Jurkat, Clone E6-1 (cell line): ENCODE measurements at regions not wholly inside any gene's neighbourhood (a gene's known extent, or its start where the extent isn't known, plus 50 kb on each side); places are given as distances from the start of the nearest gene placed in this dataset.
"Not testable (repeated sequence)": the region's sequence is repeated elsewhere in the genome, so short reads cannot be mapped to it uniquely, and the experiment has no call there.

Experiments used
- DNase-seq: peaks from one replicate; pipeline ENCODE4 v3.0.0-alpha.2; 2011; ENCODE audit warnings: low read depth, low spot score
- H3K4me3 ChIP-seq: 2 replicates; pipeline ENCODE4 v1.5.1; 2011; ENCODE audit warnings: mild to moderate bottlenecking, low read length, control low read depth, moderate library complexity

DNA sequence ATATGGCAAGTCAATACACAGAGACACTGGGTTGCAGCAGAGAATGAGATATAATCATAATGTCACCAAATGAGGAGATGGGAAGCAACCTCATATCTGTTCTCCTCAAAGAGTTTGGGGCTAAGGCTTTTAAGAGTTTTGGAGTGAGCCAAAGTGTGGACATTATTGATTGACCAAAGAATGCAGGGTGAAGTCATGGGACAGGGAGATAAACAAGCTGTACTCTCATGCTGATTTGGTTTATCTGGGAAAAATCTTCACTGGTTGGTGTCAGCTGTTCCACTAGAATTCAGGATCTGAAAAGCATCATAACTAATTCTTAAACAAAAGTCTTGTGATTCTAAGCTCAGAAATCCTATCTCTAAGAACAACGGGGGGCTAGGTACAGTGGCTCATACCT, 585.9 kb upstream of the NRP1 start:
- no peak overlapping the region for H3K4me3 ChIP-seq
- no peak for DNase-seq

DNA sequence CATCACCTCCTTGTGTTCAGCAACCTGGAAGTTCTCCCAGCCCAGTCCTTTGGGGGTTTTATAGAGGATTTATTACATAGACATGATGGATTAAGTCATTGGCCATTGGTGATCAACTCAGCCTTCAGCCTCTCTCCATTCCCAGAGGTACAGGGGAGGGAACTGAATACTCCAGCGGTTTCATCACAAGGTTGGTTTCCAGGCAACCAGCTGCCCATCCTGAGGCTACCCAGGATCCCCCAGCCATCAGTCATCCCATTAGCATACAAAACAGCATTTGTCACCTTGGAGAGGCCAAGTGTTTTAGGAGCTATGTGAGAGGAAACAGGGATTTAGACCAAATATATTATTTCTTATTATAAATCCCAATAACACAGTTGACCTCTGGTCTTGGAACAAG, 584.8 kb upstream of the NRP1 start:
- DNase-seq: no peak
- no peak overlapping the region for H3K4me3 ChIP-seq

DNA sequence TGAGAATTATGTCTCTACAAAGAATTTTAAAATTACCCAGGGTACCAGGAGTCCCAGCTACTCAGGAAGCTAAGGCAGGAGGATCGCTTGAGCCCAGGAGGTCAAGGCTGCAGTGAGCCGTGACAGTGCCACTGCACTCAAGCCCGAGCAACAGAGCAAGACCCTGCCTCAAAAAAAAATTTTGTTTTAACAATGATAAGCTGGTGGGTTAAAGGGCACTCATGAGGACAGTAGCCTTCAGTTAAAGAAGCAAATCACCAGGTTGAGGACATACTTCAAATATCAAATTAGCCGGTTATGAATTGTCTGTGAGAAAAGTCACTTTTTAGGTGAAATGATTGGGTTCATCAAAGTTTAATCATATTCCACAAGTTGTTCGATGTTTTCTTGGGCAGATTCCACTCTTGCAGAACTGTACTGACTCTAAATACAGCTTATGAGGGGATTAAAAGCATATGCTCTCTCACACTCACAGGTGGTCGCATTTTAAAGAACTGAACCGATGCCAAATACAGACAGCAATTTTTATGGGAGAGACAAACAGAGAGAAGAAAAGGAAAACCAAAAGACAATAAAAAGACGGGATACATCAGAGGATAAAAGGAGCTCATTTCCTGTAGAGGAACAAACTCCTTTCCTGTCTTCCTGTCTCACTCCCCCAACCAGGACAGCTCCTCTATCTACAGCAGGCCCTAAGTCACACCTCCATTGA, 582.8 kb upstream of the NRP1 start:
- no peak for DNase-seq
- no peak overlapping the region for H3K4me3 ChIP-seq

DNA sequence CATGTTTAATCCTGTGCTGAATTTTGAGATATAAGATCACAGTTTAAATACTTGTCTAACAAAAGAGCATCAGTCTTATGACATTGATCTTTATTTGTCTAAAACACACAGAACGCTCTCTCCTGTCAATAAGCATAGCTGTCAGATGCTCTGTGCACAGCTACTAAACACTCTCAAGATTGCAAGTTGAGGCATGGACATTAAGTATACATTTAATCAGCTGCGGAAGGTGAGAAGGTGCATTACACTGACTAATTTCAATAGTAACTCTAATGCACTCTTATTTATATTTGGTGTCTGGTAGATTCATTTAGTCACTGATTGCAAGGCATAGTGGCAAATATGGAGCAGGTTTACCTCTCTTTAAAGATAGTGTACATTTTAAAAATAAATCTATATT, 580.3 kb upstream of the NRP1 start:
- H3K4me3 ChIP-seq: no peak overlapping the region
- DNase-seq: no peak

DNA sequence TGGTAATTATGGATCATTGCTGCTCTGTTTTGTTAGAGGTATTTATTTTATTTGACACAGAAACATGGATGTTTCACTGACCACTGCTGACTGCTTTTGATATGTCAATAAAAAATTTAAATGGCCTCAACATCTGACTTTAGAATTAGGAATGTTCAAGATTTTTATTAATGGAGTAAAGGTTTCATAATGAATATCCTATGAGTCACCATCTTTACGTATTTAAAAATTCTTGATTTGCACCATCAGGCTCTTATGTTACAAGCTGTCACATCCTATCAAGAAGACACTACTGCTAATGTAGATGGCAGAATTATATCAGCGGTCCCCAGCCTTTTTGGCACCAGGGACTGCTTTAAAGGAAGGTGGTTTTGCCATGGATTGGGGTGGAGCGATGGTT, 578.7 kb upstream of the NRP1 start:
- no peak overlapping the region for H3K4me3 ChIP-seq
- no peak for DNase-seq

DNA sequence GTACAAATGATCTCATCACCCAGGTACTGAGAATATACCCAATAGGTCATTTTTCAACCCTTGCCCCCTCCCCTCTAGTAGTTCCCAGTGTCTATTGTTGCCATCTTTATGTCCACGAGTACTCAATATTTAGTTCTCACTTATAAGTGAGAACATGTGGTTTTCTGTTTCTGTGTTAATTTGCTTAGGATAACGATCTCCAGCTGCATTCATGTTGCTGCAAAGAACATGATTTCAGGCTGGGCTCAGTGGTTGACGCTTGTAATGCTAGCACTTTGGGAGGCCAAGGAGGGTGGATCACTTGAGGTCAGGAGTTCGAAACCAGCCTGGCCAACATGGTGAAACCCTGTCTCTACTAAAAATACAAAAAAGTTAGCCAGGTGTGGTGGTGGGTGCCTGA, 575.0 kb upstream of the NRP1 start:
- H3K4me3 ChIP-seq, DNase-seq: not testable (repeated sequence)

DNA sequence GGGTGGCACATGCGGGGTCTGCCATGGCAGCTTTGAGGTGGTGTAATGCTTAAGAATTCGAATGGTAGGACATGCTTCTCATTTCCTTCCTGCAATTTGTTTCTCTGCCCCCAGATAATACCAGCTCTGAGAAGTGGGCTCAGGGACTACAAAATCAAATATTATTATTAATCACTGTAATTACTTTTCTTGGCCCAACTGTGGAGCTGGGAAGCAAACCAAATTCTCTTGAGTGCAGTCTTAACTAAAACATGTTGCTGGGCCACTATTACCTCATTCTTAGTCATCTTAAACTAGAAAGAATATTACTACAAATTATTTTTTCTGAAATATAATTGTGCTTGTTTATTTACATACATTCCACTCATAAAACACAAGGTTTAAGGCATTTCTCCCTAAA, 566.7 kb upstream of the NRP1 start:
- DNase-seq: no peak
- H3K4me3 ChIP-seq: no peak overlapping the region

DNA sequence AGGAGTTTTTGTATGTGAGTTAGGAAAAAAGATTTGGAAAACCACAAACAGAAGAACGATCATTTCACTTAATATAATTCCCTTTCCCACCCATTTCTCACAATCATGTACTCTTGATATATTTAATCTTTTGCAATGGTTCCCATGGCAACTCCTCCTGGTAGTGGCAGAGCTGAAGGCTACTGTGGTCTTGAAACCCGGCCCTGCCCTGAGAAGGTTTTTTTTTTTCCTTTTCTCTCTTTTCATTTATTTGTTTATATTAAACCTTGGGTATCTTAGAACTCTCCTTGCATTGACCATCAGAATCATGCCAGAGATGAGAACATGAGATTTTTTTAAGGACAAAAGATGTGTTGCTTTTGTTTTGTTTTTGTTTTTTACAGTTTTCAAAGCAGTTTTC, 566.1 kb upstream of the NRP1 start:
- DNase-seq: no peak
- no peak overlapping the region for H3K4me3 ChIP-seq

DNA sequence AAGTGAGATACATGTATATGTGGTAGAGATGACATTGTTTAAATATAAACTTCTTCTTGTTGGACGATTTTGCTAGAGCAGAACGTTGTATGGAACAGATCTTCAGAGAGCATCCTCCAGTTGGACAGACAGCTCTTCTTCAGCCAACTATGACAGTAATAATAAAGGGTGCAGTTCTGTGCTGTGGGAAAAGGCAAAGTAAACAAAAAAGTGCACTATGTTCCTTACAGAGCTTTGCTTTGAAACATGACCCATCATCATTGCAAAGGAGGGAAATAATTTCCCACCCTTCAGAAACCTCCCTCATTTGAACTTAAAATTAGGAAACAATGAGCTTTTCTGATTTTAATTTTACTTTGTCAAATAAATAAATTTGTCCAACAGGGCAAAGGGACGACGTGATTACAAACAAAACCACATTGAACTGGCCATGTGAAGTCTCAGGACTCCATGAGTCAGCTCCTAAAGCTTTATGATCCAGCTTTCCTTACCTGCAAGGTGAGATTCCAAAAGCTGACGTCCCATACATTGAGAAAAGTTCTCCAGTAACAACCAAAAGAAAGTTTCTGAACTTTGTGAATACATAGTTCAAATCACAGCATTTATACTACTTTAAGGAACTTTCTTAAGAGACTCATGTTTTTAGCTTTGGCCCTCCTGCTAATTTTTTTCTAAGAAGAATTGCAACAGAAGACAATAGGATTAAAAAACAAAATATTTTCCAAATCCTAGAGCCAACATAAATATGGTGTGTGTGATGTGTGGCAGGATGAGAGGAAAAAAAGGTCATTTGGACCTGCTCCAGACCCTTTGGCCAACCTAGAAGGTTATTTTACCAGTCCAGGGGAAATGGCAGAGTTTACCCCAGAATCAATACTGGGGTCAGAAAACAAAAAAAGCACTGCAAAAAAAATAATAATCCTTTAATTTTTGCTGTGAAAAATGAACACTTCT, 565.4 kb upstream of the NRP1 start:
- DNase-seq: no peak
- no peak overlapping the region for H3K4me3 ChIP-seq

DNA sequence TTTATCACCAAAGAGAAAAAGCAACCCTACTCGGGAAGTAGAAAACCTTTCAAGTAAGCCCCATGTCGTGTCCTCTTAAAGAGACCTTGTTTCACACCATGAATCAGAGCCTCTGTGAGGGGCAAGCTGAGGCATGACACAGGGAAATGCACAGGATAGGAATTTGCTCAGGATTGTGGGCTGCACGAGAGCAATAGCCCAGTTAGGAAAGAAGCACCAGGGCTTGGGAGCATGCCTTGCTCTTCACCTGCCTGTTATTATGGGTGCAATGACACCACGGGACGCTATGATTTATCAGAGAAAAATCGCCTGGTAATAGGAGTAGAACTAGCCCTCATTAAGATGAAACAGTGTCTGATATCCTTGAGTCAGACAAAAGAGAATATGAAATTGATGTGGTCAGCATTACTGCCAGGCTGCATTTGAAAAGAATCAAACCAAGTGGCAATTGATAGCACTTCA, 562.9 kb upstream of the NRP1 start:
- DNase-seq: no peak
- no peak overlapping the region for H3K4me3 ChIP-seq

DNA sequence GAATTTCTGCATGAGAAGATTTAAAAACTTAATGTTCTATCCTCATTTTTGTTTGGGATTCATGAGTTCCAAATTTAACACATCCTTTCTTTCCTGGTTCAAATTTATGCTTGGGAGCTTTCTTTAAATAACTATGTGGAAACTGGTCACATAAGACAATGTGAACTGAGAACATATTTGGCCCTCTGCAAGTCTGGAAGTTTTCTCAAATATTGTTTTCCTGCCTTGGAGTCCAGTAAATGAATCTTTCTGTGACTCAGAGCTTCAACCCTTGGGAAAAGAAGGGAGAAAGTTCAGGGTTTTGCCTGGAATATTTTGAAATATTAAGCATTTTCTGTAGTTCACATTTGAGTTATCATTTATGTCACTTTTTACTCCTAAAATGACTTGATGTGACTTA, 559.0 kb upstream of the NRP1 start:
- no peak overlapping the region for H3K4me3 ChIP-seq
- no peak for DNase-seq

DNA sequence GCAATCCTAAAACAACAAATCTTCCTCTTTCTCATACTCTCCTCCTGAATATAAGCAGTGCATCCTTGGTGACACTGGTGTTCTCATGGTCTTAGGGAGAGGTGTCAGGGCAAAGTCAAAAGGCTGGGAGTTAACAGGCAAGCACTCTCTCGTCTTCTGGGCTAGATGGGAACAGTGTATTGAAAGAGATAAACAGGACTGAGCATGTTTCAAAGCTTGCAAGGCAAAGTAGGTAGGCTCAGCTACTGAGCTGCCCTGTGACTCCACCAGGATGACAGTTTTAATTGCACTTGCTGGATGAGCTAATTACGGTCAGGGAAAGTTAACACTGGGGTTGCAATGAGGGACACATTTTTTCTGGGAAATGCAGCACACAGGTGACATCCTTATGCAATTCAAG, 554.9 kb upstream of the NRP1 start:
- no peak for DNase-seq
- no peak overlapping the region for H3K4me3 ChIP-seq

DNA sequence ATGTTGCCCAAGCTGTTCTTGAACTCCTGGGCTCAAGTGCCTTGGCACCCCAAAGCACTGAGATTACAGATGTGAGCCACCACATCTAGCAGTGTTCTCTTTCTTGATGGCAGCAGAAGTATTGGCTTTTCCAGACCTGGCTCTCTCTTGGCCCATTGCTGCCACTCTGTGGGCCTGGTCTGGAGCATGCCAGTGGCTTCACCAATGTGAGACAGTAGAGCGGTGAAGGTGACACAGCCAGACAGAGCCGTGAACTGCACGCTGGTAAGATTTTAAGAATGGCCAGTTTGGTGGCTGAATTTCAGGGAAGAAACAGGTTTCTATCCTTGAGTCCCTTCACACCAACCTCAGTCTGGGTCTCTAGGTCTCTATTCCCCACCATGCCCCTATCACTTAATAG, 552.7 kb upstream of the NRP1 start:
- DNase-seq: no peak
- no peak overlapping the region for H3K4me3 ChIP-seq

DNA sequence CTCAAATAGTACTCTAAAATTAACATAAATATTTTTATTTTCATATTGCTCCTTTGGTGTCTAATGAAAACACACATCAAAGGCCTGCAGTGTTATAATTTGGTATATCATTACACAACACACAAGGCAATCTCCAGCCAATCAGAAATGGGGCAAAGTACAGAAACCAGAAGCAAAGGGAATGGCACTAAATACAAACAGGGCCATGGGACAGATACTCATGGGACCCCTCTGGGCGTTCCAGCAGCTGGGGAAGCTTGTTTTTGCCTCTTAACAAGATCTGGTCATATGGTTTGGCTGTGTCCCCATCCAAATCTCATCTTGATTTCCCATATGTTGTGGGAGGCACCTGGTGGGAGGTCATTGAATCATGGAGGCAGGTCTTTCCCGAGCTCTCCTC, 551.8 kb upstream of the NRP1 start:
- no peak overlapping the region for H3K4me3 ChIP-seq
- no peak for DNase-seq

DNA sequence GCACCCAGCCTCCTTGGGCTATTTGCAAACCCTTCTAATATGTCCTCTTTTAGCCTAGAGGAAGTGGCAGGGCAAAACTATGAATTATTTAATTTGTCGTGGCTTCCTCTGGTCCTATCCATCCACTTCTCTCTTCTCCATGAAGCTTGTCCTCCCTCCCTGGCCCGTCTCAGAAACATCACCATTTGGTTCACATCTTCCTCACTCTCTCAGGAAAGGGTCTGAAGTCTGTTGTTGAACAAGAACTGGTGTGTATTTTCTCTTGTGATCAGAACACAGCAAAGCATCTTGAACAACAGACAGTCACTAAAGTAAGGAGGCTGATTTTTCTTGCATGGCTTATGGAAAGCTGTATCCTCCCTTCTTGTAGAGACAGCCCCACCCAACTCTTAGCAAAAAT, 550.1 kb upstream of the NRP1 start:
- no peak overlapping the region for H3K4me3 ChIP-seq
- DNase-seq: no peak

DNA sequence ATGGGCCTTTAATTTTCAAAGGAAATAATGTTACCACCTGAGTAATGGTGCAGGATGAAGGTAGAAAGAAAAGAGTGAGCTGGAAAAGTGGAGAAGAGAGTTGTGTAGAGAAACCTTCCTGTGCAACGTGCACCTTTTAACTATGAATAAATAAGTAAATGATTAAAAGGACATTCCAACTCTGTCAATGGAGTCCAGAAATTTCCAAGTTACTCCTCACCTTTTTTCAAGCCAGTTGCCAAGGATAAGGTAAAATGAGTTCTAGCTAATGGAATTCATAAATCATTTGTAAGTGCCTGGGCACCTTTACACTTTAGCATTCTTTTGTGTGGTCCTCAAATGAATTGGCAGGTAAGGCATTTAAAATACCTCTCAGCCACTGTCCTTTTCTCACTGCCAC, 549.4 kb upstream of the NRP1 start:
- no peak for DNase-seq
- no peak overlapping the region for H3K4me3 ChIP-seq

DNA sequence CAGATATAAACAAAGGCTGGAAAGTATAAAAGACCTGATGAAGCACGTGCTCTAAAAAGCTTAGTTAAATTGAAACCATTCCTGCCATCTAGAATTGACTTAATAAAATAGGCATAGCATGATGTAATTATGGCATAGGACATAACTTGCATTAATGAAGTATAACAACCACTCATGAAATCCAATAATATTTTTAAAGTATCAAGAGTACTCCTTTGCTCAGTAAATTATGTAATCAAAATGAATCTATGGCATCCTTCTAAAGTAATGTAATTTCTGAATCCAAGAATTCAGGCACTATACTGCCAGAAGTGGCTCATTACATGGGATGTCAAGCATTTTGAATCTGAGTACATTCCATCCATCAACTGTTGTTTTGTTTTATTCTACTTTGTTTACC, 548.5 kb upstream of the NRP1 start:
- H3K4me3 ChIP-seq: no peak overlapping the region
- no peak for DNase-seq

DNA sequence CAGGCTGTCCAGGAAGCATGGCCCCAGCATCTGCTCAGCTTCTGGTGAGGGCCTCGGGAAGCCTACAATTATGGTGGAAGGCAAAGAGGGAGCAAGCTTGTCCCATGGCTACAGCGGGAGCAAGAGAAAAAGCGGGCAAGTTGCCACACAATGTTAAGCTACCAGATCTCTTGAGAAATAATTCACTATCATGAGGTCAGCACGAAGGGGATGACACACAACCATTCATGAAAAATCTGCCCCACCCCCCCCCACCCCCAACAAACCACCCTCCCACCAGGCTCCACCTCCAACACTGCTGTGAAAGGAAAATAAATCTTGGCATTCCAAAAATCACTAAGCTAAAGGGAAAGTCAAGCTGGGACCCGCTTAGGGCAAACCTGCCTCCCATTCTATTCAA, 545.8 kb upstream of the NRP1 start:
- no peak overlapping the region for H3K4me3 ChIP-seq
- no peak for DNase-seq

DNA sequence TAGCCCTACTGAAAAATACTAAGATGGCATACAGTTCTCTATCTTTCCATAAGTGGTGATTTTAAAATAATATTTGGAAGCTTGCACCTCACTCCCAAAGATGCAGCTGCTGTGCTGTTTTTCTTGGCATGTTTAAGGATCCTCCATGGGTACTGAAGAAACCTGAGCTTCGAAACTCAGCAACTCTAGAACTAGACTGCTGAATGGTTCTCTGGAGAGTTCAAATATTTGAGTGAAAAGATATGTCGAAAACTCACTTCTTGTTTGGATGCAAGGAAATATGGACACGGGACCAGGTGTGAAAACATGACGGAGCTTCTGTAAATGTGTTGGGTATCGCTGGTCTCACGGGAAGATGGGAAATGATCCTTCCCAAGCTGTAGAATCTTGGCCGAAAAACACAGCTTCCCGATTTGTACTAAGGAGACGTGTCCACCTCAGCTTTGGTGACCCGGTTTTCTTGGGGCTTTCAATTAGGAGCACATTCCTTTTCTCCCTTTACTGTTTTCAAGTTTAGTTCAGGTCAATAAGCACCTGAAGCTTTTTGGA, 543.8 kb upstream of the NRP1 start:
- no peak for DNase-seq
- H3K4me3 ChIP-seq: no peak overlapping the region
